ENCODE measurements at regions not wholly inside any gene's neighbourhood (a gene's known extent, or its start where the extent isn't known, plus 50 kb on each side); places are given as distances from the start of the nearest gene placed in this dataset.
"Not testable (repeated sequence)": the region's sequence is repeated elsewhere in the genome, so short reads cannot be mapped to it uniquely, and the experiment has no call there.

GRCh38 chr1:229132106-229132443 lies 138.8 kb upstream of the RAB4A start:
- ATAC-seq = no peak
- Histone ChIP-seq H3K36me3 (no peaks in the 10 kb centered on the region), H3K9me3 (peaks cover 0 to 15% (median 0%) of the 10 kb centered on the region in 12 donors), H3K27me3 (peaks cover 0 to 16% (median 0%) of the 10 kb centered on the region in 9 donors), H3K4me3 (no peak overlapping the region), H3K27ac (no peak overlapping the region), H3K4me1 (peaks cover 0 to 47% (median 0%) of the 10 kb centered on the region in 12 donors)
- intact Hi-C loops (cut with DNase I) = no loop called here
- WGBS, 4 donors = 91 to 96% (median 93%) methylated on average over 1 of the region's 1 CpG
- no peak for DNase-seq
- TF ChIP-seq CTCF (IDR thresholded peaks at IDR 0.05) (no peak), POLR2A (IDR thresholded peaks at IDR 0.05) (no peak)

GRCh38 chr1:229132706-229133105 lies 138.2 kb upstream of the RAB4A start:
- H3K4me1 ChIP-seq = peaks cover 0 to 47% (median 0%) of the 10 kb centered on the region in 12 donors
- TF ChIP-seq POLR2A (IDR thresholded peaks at IDR 0.05) (no peak), CTCF (IDR thresholded peaks at IDR 0.05) (no peak)
- no peaks in the 10 kb centered on the region for H3K36me3 ChIP-seq
- H3K27ac ChIP-seq = no peak overlapping the region
- no peak for ATAC-seq
- no peak overlapping the region for H3K4me3 ChIP-seq
- intact Hi-C loops (cut with DNase I) = no loop called here
- DNase-seq = no peak
- peaks cover 0 to 15% (median 0%) of the 10 kb centered on the region in 12 donors for H3K9me3 ChIP-seq
- H3K27me3 ChIP-seq = peaks cover 0 to 16% (median 0%) of the 10 kb centered on the region in 9 donors

GRCh38 chr1:229133151-229133550 lies 137.8 kb upstream of the RAB4A start:
- no peak for ATAC-seq
- 52 to 66% (median 65%) methylated on average over 2 of the region's 2 CpGs for WGBS, 4 donors

GRCh38 chr1:229133811-229134210 lies 137.1 kb upstream of the RAB4A start:
- intact Hi-C loops (cut with DNase I) = no loop called here
- H3K9me3 ChIP-seq = peaks cover 0 to 15% (median 0%) of the 10 kb centered on the region in 12 donors
- no peak for ATAC-seq

More at GRCh38 chr1:229133151-229133550, 137.8 kb upstream of the RAB4A start:
- intact Hi-C loops (cut with DNase I) = no loop called here
- TF ChIP-seq POLR2A (IDR thresholded peaks at IDR 0.05) (no peak), CTCF (IDR thresholded peaks at IDR 0.05) (no peak)
- H3K27me3 ChIP-seq = peaks cover 0 to 16% (median 0%) of the 10 kb centered on the region in 9 donors
- H3K36me3 ChIP-seq = no peaks in the 10 kb centered on the region
- H3K4me1 ChIP-seq = peaks cover 0 to 42% (median 0%) of the 10 kb centered on the region in 12 donors
- no peak overlapping the region for H3K27ac ChIP-seq
- no peak for DNase-seq
- peaks cover 0 to 15% (median 0%) of the 10 kb centered on the region in 12 donors for H3K9me3 ChIP-seq
- no peak overlapping the region for H3K4me3 ChIP-seq

GRCh38 chr1:229134381-229135217 lies 136.3 kb upstream of the RAB4A start:
- Histone ChIP-seq H3K27me3 (peaks cover 0 to 15% (median 0%) of the 10 kb centered on the region in 9 donors), H3K4me1 (peaks cover 0 to 32% (median 0%) of the 10 kb centered on the region in 12 donors), H3K9me3 (peaks cover 0 to 15% (median 0%) of the 10 kb centered on the region in 12 donors)
- intact Hi-C loops (cut with DNase I); ATAC-seq; H3K27ac ChIP-seq; H3K36me3 ChIP-seq; H3K4me3 ChIP-seq; DNase-seq: not testable (repeated sequence)

More at GRCh38 chr1:229133811-229134210, 137.1 kb upstream of the RAB4A start:
- TF ChIP-seq POLR2A (IDR thresholded peaks at IDR 0.05) (no peak), CTCF (IDR thresholded peaks at IDR 0.05) (no peak)
- no peaks in the 10 kb centered on the region for H3K36me3 ChIP-seq
- no peak for DNase-seq
- no peak overlapping the region for H3K4me3 ChIP-seq
- WGBS, 4 donors = 83 to 100% (median 91%) methylated on average over 1 of the region's 1 CpG
- H3K27me3 ChIP-seq = peaks cover 0 to 16% (median 0%) of the 10 kb centered on the region in 9 donors
- H3K4me1 ChIP-seq = peaks cover 0 to 36% (median 0%) of the 10 kb centered on the region in 12 donors
- H3K27ac ChIP-seq = no peak overlapping the region
